ENCODE measurements at regions not wholly inside any gene's neighbourhood (a gene's known extent, or its start where the extent isn't known, plus 50 kb on each side); places are given as distances from the start of the nearest gene placed in this dataset.

- Histone ChIP-seq H3K4me1 (no peaks in the 10 kb centered on the region), H3K9me3 (no peaks in the 10 kb centered on the region), H3K4me3 (no peak overlapping the region), H3K36me3 (no peaks in the 10 kb centered on the region), H3K27me3 (no peaks in the 10 kb centered on the region), H3K27ac (no peak overlapping the region)
- intact Hi-C loops (cut with DNase I), result no loop called here
- DNase-seq (no peak), ATAC-seq (no peak)
- TF ChIP-seq CTCF (IDR thresholded peaks at IDR 0.05), result no peak
Observed at GRCh38 chr6:131427434-131428058, 145.5 kb upstream of the ARG1 start.

GRCh38 chr6:131430531-131430930 is 142.5 kb upstream of the ARG1 start:
- no peaks in the 10 kb centered on the region for H3K9me3 ChIP-seq
- ATAC-seq (no peak), DNase-seq (no peak)
- TF ChIP-seq CTCF (IDR thresholded peaks at IDR 0.05), result no peak
- no peaks in the 10 kb centered on the region for H3K36me3 ChIP-seq
- H3K27ac ChIP-seq, result no peak overlapping the region
- intact Hi-C loops (cut with DNase I), result no loop called here
- H3K4me1 ChIP-seq, result no peaks in the 10 kb centered on the region
- H3K27me3 ChIP-seq, result no peaks in the 10 kb centered on the region
- H3K4me3 ChIP-seq, result no peak overlapping the region

GRCh38 chr6:131431718-131432117 is 141.3 kb upstream of the ARG1 start:
- Histone ChIP-seq H3K27me3 (no peaks in the 10 kb centered on the region), H3K36me3 (no peaks in the 10 kb centered on the region), H3K27ac (no peak overlapping the region), H3K9me3 (no peaks in the 10 kb centered on the region), H3K4me1 (no peaks in the 10 kb centered on the region), H3K4me3 (no peak overlapping the region)
- intact Hi-C loops (cut with DNase I), result no loop called here
- DNase-seq (no peak), ATAC-seq (no peak)
- TF ChIP-seq CTCF (IDR thresholded peaks at IDR 0.05), result no peak

- H3K36me3 ChIP-seq, result no peaks in the 10 kb centered on the region
- H3K4me1 ChIP-seq, result no peaks in the 10 kb centered on the region
- ATAC-seq, result no peak
- intact Hi-C loops (cut with DNase I), result no loop called here
- TF ChIP-seq CTCF (IDR thresholded peaks at IDR 0.05), result no peak
- no peak overlapping the region for H3K4me3 ChIP-seq
- no peak overlapping the region for H3K27ac ChIP-seq
- no peaks in the 10 kb centered on the region for H3K27me3 ChIP-seq
- no peak for DNase-seq
- no peaks in the 10 kb centered on the region for H3K9me3 ChIP-seq
Observed at GRCh38 chr6:131433927-131434326, 139.1 kb upstream of the ARG1 start.

- TF ChIP-seq CTCF (IDR thresholded peaks at IDR 0.05), result no peak
- Histone ChIP-seq H3K9me3 (no peaks in the 10 kb centered on the region), H3K27me3 (no peaks in the 10 kb centered on the region), H3K36me3 (no peaks in the 10 kb centered on the region), H3K4me1 (no peaks in the 10 kb centered on the region), H3K27ac (no peak overlapping the region), H3K4me3 (no peak overlapping the region)
- DNase-seq (no peak), ATAC-seq (no peak)
- intact Hi-C loops (cut with DNase I), result no loop called here
Observed at GRCh38 chr6:131436358-131436757, 136.7 kb upstream of the ARG1 start.
